ENCODE measurements at regions not wholly inside any gene's neighbourhood (a gene's known extent, or its start where the extent isn't known, plus 50 kb on each side); places are given as distances from the start of the nearest gene placed in this dataset.

DNA sequence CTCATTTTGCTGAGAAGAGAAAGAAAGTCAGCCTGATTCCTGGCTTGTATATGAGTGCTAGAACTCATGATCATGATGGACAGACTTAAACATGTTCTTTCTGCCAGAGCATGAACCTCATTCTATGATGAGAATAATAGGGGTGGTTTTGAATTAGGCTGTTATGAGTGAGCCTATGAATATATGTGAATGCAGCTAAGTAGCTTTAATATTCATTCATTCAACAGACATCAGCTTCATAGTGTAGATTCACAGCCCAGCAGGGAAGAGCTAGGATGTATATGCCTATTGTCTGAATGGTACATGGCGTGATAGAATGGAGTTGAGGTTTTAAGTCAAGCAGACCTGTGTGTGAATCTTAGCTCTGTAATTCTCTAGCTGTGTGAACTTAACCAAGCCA lies 573.2 kb downstream of the DHX35 start:
- Histone ChIP-seq H3K4me3 (ENCODE audit: low read depth in 1 of 2, low read length in 1 of 2) (no peak overlapping the region), H3K4me1 (ENCODE audit: control insufficient read depth in 1 of 2, insufficient read depth in 1 of 2, low read depth in 1 of 2, low read length in 1 of 2) (no peaks in the 10 kb centered on the region), H3K27ac (no peak overlapping the region), H3K9me3 (no peaks in the 10 kb centered on the region), H3K36me3 (no peaks in the 10 kb centered on the region), H3K27me3 (no peaks in the 10 kb centered on the region)
- TF ChIP-seq, protein P1, sequence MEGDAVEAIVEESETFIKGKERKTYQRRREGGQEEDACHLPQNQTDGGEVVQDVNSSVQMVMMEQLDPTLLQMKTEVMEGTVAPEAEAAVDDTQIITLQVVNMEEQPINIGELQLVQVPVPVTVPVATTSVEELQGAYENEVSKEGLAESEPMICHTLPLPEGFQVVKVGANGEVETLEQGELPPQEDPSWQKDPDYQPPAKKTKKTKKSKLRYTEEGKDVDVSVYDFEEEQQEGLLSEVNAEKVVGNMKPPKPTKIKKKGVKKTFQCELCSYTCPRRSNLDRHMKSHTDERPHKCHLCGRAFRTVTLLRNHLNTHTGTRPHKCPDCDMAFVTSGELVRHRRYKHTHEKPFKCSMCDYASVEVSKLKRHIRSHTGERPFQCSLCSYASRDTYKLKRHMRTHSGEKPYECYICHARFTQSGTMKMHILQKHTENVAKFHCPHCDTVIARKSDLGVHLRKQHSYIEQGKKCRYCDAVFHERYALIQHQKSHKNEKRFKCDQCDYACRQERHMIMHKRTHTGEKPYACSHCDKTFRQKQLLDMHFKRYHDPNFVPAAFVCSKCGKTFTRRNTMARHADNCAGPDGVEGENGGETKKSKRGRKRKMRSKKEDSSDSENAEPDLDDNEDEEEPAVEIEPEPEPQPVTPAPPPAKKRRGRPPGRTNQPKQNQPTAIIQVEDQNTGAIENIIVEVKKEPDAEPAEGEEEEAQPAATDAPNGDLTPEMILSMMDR (IDR thresholded peaks at IDR 0.05), result no peak

DNA sequence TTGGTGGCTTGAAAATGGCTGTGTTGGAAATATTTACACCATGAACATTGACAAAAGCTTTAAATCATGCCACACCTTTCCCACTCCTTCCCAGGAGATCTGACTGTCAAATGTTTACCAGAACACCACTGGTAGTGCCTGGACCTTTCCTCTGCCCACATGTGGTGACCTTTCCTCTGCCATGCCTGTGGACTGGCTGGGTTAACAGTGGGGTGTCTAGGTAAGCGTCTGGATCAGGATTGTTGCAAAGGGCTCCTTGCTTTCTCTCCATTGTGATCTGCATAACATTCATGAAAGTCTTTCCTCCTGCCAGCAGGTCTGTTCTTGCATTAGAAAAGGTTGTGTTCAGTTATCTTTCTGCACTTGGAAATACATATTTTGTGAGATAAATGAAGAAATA lies 572.7 kb downstream of the DHX35 start:
- Histone ChIP-seq H3K4me1 (ENCODE audit: control insufficient read depth in 1 of 2, insufficient read depth in 1 of 2, low read depth in 1 of 2, low read length in 1 of 2) (no peaks in the 10 kb centered on the region), H3K36me3 (no peaks in the 10 kb centered on the region), H3K27me3 (no peaks in the 10 kb centered on the region), H3K9me3 (no peaks in the 10 kb centered on the region), H3K27ac (no peak overlapping the region), H3K4me3 (ENCODE audit: low read depth in 1 of 2, low read length in 1 of 2) (no peak overlapping the region)
- TF ChIP-seq, protein P1 (IDR thresholded peaks at IDR 0.05), result no peak

DNA sequence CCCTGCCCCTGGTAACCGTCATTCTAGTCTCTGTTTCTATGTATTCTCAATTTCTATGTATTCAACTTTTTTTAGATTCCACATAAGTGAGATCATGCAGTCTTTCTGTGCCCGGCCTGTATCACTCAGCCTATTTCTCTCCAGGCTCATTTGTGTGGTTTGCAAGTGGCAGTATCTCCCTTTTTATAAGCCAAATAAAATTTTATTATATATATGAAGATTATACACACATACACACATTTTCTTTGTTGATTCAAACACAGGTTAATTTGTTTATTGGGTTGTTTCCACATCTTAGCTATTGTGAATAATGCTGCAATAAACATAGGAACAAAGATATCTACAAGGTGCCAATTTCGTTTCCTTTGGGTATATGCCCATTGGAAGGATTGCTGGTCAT lies 571.7 kb downstream of the DHX35 start:
- Histone ChIP-seq H3K27me3 (no peaks in the 10 kb centered on the region), H3K36me3 (no peaks in the 10 kb centered on the region), H3K9me3 (no peaks in the 10 kb centered on the region), H3K4me3 (ENCODE audit: low read depth in 1 of 2, low read length in 1 of 2) (no peak overlapping the region), H3K27ac (no peak overlapping the region), H3K4me1 (ENCODE audit: control insufficient read depth in 1 of 2, insufficient read depth in 1 of 2, low read depth in 1 of 2, low read length in 1 of 2) (no peaks in the 10 kb centered on the region)
- TF ChIP-seq, protein P1 (IDR thresholded peaks at IDR 0.05), result no peak

DNA sequence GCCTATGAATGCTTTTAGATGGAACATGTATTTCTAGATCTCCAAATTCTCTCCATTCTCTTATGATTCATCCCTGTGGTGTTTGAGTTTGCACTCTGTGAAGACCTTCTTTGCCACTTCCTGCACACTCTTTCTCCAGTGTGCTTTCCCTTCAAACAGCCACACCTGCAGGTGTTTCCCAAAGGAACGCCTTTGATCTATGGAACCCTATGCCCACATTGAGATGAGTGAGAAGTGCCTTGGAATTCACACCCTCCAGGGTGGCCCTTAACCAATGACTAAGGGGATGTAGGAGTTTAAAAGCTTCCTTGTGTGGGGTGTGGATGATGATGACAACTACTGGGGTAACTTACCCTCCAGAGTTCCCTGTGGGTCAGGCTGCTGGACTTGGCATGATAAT lies 570.1 kb downstream of the DHX35 start:
- Histone ChIP-seq H3K27me3 (no peaks in the 10 kb centered on the region), H3K27ac (no peak overlapping the region), H3K4me3 (ENCODE audit: low read depth in 1 of 2, low read length in 1 of 2) (no peak overlapping the region), H3K36me3 (no peaks in the 10 kb centered on the region), H3K4me1 (ENCODE audit: control insufficient read depth in 1 of 2, insufficient read depth in 1 of 2, low read depth in 1 of 2, low read length in 1 of 2) (no peaks in the 10 kb centered on the region), H3K9me3 (no peaks in the 10 kb centered on the region)
- TF ChIP-seq, protein P1 (IDR thresholded peaks at IDR 0.05), result no peak

DNA sequence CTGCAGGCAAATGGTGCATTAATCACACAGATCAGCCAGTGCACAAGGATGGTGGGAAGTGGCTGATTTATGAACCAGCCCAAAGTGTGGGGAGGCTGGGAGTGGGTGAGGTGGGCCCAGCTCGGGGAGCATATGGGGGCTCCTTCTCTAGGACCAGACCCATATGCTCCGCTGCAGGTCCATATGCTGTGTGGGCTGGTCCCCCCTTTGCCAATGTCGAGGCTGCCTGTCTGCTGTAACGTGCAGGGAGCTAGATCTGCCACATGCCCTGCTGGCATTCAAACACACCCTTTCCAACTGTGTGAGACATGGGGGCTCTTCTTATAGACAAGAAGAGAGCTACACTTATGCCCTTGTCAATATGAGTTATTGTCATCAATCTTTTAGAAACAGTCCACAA lies 566.3 kb downstream of the DHX35 start:
- H3K36me3 ChIP-seq, result no peaks in the 10 kb centered on the region
- TF ChIP-seq, protein P1 (IDR thresholded peaks at IDR 0.05), result no peak
- H3K4me1 ChIP-seq (ENCODE audit: control insufficient read depth in 1 of 2, insufficient read depth in 1 of 2, low read depth in 1 of 2, low read length in 1 of 2), result no peaks in the 10 kb centered on the region
- H3K4me3 ChIP-seq (ENCODE audit: low read depth in 1 of 2, low read length in 1 of 2), result no peak overlapping the region
- no peaks in the 10 kb centered on the region for H3K9me3 ChIP-seq
- no peaks in the 10 kb centered on the region for H3K27me3 ChIP-seq
- no peak overlapping the region for H3K27ac ChIP-seq

DNA sequence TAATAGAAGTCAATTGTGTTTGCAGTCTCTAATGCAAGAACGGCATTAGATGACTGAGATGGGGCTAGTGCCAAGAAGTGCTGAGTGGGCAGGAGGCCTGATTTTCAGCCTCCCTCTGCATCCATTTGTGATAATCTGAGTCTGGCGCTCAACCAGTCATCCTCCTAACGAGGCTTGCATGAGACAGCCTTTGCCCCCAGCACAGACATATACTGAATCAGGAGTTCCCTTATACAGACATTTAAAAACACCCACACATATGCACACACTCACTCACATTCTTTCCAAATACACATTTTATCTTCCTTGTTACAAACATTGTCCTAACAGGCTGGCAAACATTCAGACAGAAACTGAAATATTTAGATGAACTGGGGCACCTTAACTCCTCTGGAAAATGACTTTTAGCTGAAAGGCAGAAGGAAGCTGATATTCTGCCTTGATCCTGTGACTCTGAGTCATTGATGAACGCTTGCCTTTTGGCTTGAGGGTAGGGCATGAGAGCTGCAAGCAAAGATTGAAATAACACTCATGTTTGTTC lies 562.3 kb downstream of the DHX35 start:
- Histone ChIP-seq H3K9me3 (no peaks in the 10 kb centered on the region), H3K4me1 (ENCODE audit: control insufficient read depth in 1 of 2, insufficient read depth in 1 of 2, low read depth in 1 of 2, low read length in 1 of 2) (no peaks in the 10 kb centered on the region), H3K27ac (no peak overlapping the region), H3K4me3 (ENCODE audit: low read depth in 1 of 2, low read length in 1 of 2) (no peak overlapping the region), H3K27me3 (no peaks in the 10 kb centered on the region), H3K36me3 (no peaks in the 10 kb centered on the region)
- TF ChIP-seq, protein P1 (IDR thresholded peaks at IDR 0.05), result no peak

All from neutrophil (primary cell).